NCI-H2107 (cell line): ENCODE measurements at regions not wholly inside any gene's neighbourhood (a gene's known extent, or its start where the extent isn't known, plus 50 kb on each side); places are given as distances from the start of the nearest gene placed in this dataset.
A peak's percentile ranks its signal among the peaks of the same experiment; 100 is the strongest.

Experiments used
- DNase-seq: peaks from one replicate; lab custom pipeline; 2025; lab: John Stamatoyannopoulos, UW

GRCh38 chr4:181388061-181388460, 855.1 kb upstream of the TENM3 start:
- no peak for DNase-seq

GRCh38 chr4:181416966-181417365, 826.2 kb upstream of the TENM3 start:
- DNase-seq = no peak

- peak; percentile 24 for DNase-seq
These were observed 824.7 kb upstream of the TENM3 start for GRCh38 chr4:181418496-181418895.

GRCh38 chr4:181420950-181421349, 822.3 kb upstream of the TENM3 start:
- no peak for DNase-seq

- DNase-seq = no peak
These were observed 818.7 kb upstream of the TENM3 start for GRCh38 chr4:181424362-181425016.

- no peak for DNase-seq
These were observed 816.1 kb upstream of the TENM3 start for GRCh38 chr4:181427076-181427475.

GRCh38 chr4:181431006-181431405, 812.2 kb upstream of the TENM3 start:
- DNase-seq = no peak

GRCh38 chr4:181431661-181432060, 811.5 kb upstream of the TENM3 start:
- DNase-seq = no peak

- DNase-seq = no peak
These were observed 810.9 kb upstream of the TENM3 start for GRCh38 chr4:181432335-181432734.

- no peak for DNase-seq
These were observed 805.3 kb upstream of the TENM3 start for GRCh38 chr4:181437895-181438294.

- DNase-seq = no peak
These were observed 804.6 kb upstream of the TENM3 start for GRCh38 chr4:181438641-181439040.

GRCh38 chr4:181443021-181443420, 800.2 kb upstream of the TENM3 start:
- no peak for DNase-seq

- no peak for DNase-seq
These were observed 777.4 kb upstream of the TENM3 start for GRCh38 chr4:181465826-181466225.

- no peak for DNase-seq
These were observed 774.8 kb upstream of the TENM3 start for GRCh38 chr4:181468451-181468850.

- no peak for DNase-seq
These were observed 772.9 kb upstream of the TENM3 start for GRCh38 chr4:181470306-181470705.

GRCh38 chr4:181475359-181475758, 767.8 kb upstream of the TENM3 start:
- DNase-seq = no peak

GRCh38 chr4:181475781-181476507, 767.3 kb upstream of the TENM3 start:
- DNase-seq = no peak

- DNase-seq = no peak
These were observed 766.7 kb upstream of the TENM3 start for GRCh38 chr4:181476508-181476890.

GRCh38 chr4:181477591-181477990, 765.6 kb upstream of the TENM3 start:
- no peak for DNase-seq

- DNase-seq = no peak
These were observed 764.5 kb upstream of the TENM3 start for GRCh38 chr4:181478656-181479055.

- DNase-seq = no peak
These were observed 764.1 kb upstream of the TENM3 start for GRCh38 chr4:181479141-181479540.

- DNase-seq = no peak
These were observed 758.8 kb upstream of the TENM3 start for GRCh38 chr4:181484396-181484795.

- DNase-seq = no peak
These were observed 754.3 kb upstream of the TENM3 start for GRCh38 chr4:181488926-181489325.

GRCh38 chr4:181498148-181498547, 745.1 kb upstream of the TENM3 start:
- DNase-seq = no peak
